Transverse colon (tissue), 4 donors: ENCODE measurements at regions not wholly inside any gene's neighbourhood (a gene's known extent, or its start where the extent isn't known, plus 50 kb on each side); places are given as distances from the start of the nearest gene placed in this dataset.

ENCODE experiments used
- DNase-seq: peaks from one replicate; pipeline ENCODE4 v3.0.0-alpha.2; 2019
- H3K27ac ChIP-seq, 4 donors: fragments of 200-600 bp; sonication (generic); 2 replicates each; pipeline ENCODE4 v1.5.1; 2016 to 2018; ENCODE audit warnings: inconsistent platforms in 4 of 4
- H3K27me3 ChIP-seq: fragments of 200-600 bp; sonication (generic); 2 replicates; pipeline ENCODE4 v1.5.1; 2017; ENCODE audit warnings: inconsistent platforms
- H3K36me3 ChIP-seq, 4 donors: fragments of 200-600 bp; sonication (generic); 2 replicates each; pipeline ENCODE4 v1.5.1; 2017 to 2019; ENCODE audit warnings: inconsistent platforms in 4 of 4
- H3K4me1 ChIP-seq, 4 donors: fragments of 200-600 bp; sonication (generic); 2 replicates each; pipeline ENCODE4 v1.5.1; 2017 to 2020; ENCODE audit warnings: inconsistent platforms in 4 of 4
- H3K4me3 ChIP-seq, 4 donors: fragments of 200-600 bp; sonication (generic); 1 replicate in 1 of 4; 2 replicates in 3 of 4; pipeline versions ENCODE4 v1.5.1 to v1.6.1; 2017 to 2019; ENCODE audit warnings: inconsistent platforms in 4 of 4
- H3K9me3 ChIP-seq, 2 donors: fragments of 200-600 bp; sonication (generic); 2 replicates each; pipeline ENCODE4 v1.5.1; 2017 to 2019; ENCODE audit warnings: inconsistent platforms in 2 of 2
- EP300 ChIP-seq: sonication (generic); formaldehyde crosslinking; IDR thresholded peaks from one replicate; pipeline ENCODE4 v1.6.1; 2017; ENCODE audit warnings: antibody characterized with exemption, low read depth
- POLR2A ChIP-seq: fragments of 450-650 bp; IDR thresholded peaks from one replicate; pipeline ENCODE4 v1.6.1; 2016; ENCODE audit warnings: antibody characterized with exemption, mild to moderate bottlenecking, moderate library complexity
- POLR2AphosphoS5 ChIP-seq, 3 donors: sonication (generic); formaldehyde crosslinking; IDR thresholded peaks; one replicate each; pipeline ENCODE4 v1.6.1; 2016; ENCODE audit warnings: antibody characterized with exemption in 3 of 3
- WGBS, 2 donors: methylation state at CpG; one replicate each; pipeline ENCODE4 v1.1.5; 2018; ENCODE audit warnings: low coverage in 1 of 2; 5-methylcytosine and 5-hydroxymethylcytosine counted together
- in situ Hi-C, 4 donors: fragments of 200-750 bp; cut with MboI; loops; one replicate each; pipeline versions ENCODE4 v1.15.0 to v1.15.1; 2017; ENCODE audit warnings: low sequenced_read_pairs in 3 of 4, low pct_ligation_motif_present in 1 of 4, low pct_unique_long_range_greater_than_20kb in 1 of 4
- intact Hi-C: fragments of 100-400 bp; cut with DNase I; formaldehyde crosslinking; loops from one replicate; pipeline ENCODE4 v1.15.1; 2023; ENCODE audit warnings: low total_unique reads
- TF ChIP-seq, protein P1 (sequence below), 5 experiments: fragments of 200-600 bp in 3 of 5; fragments of 450-650 bp in 2 of 5; sonication (generic) in 3 of 5; IDR thresholded peaks; 1 replicate in 2 of 5; 2 replicates in 3 of 5; pipeline ENCODE4 v1.5.1; 2016 to 2017; ENCODE audit warnings: antibody characterized with exemption in 5 of 5, inconsistent platforms in 3 of 5, mild to moderate bottlenecking in 2 of 5, moderate library complexity in 1 of 5

DNA sequence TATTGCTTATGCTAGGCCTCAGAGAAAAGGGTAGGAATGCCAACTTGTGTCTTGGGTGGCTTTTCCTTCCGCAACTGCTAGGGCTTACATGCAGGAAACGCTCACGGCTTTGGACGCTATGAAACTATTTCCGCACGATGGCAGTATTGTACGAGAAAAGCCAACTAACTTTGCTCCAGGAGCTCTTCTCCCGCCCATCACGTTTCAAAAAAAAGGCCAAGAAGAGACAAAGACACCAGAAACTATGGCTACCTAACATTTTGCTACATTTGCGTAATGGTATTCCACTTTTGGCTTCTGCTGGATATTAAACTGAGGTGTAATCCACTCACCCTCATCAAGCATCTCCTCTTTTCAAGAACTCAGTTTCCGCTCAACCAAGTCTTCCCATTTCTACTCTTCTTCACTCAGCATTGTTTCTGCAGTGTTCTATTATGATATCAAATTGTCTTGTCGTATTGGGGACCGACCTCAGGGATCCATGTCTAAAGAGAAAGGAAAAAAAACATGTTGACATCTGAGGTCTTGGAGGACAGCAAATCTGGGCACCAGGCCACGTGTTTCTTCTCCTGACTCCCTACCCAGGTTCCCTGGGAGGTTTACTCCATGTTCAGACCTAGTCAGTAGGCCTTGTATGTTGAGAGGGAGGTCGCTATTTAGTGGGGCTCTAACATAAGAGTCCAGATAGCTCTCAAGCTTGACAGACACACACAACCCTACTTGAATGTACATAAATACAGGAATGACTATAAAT, 239.4 kb upstream of the STK26 start:
- 42% methylated on average over 15 of the region's 15 CpGs; no CpG with 5 or more reads in 1 of the 2 donors for WGBS, 2 donors

DNA sequence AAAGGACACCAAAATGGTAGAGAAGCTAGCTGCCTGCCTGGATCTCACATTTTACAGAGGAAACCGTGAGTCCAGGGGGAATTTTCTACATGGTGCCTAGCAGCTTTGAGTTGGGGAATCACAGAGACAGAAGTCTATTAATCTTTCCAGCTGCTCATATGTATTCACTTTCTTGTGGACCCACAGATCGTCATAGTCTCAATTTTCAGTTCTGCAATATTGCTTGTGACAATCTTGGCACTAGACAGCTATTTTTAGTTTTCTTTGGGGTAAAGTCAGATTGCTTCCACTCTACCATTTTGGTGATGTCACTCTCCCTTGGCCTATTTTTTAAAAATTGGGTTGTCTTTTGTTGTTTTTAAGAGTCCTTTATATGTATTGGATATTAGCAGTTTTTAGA, 233.4 kb upstream of the STK26 start:
- no peaks in the 10 kb centered on the region for H3K36me3 ChIP-seq
- no peaks in the 10 kb centered on the region for H3K9me3 ChIP-seq
- H3K27ac ChIP-seq, result no peak overlapping the region
- in situ Hi-C loops (no loop called here), intact Hi-C loops (no loop called here)
- H3K27me3 ChIP-seq, result no peaks in the 10 kb centered on the region
- WGBS, 2 donors, result 20 to 57% methylated on average over 1 to 2 of the region's 2 CpGs
- no peaks in the 10 kb centered on the region for H3K4me1 ChIP-seq
- no peak for DNase-seq
- TF ChIP-seq, protein P1, sequence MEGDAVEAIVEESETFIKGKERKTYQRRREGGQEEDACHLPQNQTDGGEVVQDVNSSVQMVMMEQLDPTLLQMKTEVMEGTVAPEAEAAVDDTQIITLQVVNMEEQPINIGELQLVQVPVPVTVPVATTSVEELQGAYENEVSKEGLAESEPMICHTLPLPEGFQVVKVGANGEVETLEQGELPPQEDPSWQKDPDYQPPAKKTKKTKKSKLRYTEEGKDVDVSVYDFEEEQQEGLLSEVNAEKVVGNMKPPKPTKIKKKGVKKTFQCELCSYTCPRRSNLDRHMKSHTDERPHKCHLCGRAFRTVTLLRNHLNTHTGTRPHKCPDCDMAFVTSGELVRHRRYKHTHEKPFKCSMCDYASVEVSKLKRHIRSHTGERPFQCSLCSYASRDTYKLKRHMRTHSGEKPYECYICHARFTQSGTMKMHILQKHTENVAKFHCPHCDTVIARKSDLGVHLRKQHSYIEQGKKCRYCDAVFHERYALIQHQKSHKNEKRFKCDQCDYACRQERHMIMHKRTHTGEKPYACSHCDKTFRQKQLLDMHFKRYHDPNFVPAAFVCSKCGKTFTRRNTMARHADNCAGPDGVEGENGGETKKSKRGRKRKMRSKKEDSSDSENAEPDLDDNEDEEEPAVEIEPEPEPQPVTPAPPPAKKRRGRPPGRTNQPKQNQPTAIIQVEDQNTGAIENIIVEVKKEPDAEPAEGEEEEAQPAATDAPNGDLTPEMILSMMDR (IDR thresholded peaks at IDR 0.05), result no peak
- TF ChIP-seq POLR2AphosphoS5 (IDR thresholded peaks at IDR 0.05) (no peak), EP300 (no peak), POLR2A (no peak)
- no peak overlapping the region for H3K4me3 ChIP-seq

More for the DNA sequence above, 239.4 kb upstream of the STK26 start:
- in situ Hi-C loops, result no loop called here
- peak; percentile 83 for DNase-seq
- Histone ChIP-seq H3K9me3 (no peaks in the 10 kb centered on the region), H3K27ac (peak overlapping the region in 1 of 4 donors; percentile 23), H3K27me3 (no peaks in the 10 kb centered on the region), H3K4me3 (peak overlapping the region in 1 of 4 donors; percentile 14), H3K4me1 (no peaks in the 10 kb centered on the region), H3K36me3 (no peaks in the 10 kb centered on the region)
- intact Hi-C loops, result no loop called here
- peak in 1 of 3 donors; percentile 27 for TF ChIP-seq POLR2AphosphoS5 (IDR thresholded peaks at IDR 0.05)
- TF ChIP-seq, protein P1 (IDR thresholded peaks at IDR 0.05), result peak in 1 of 5 experiments; percentile 47
- no peak for TF ChIP-seq POLR2A
- TF ChIP-seq EP300, result no peak

DNA sequence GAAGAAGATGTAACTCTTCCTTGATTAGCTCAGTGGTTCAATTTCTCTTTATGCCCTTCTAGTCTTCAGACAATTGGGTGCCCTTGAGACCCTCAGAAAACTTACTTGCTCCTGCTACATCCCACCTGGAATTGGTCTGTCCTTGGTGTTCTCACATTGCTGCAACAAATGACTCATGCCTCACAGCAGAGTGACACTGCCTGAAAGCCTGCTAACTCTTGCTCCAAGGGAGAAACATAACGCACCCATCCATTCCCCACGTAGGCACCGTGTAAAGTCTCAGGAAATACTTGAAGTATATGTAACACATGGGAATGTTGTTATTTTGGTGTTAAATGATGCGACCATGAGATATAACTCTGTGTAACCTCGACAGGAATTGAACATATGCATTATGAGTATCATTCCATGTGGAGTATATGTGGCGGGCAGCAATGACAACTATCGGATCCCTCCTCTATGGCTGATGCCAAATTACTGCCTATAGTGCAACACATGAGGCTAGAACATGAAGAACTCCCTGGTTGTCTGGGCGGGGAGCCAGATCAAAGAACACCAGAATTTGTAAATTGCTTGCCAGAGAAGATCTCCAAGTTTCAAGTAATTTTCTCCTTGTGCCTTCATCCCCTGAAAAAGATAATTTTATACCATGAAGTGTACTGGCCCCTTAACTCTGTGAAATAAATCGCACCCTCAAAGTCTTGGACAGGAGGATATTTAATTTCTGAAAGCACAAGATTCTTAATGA, 231.3 kb upstream of the STK26 start:
- in situ Hi-C loops, result no loop called here
- no peak for DNase-seq
- intact Hi-C loops, result no loop called here
- 48 to 100% methylated on average over 2 to 9 of the region's 9 CpGs for WGBS, 2 donors
- no peaks in the 10 kb centered on the region for H3K4me1 ChIP-seq
- peak overlapping the region in 1 of 4 donors; percentile 23 for H3K4me3 ChIP-seq
- H3K27ac ChIP-seq, result peak overlapping the region in 1 of 4 donors; percentile 21
- no peaks in the 10 kb centered on the region for H3K9me3 ChIP-seq
- no peaks in the 10 kb centered on the region for H3K36me3 ChIP-seq
- TF ChIP-seq POLR2AphosphoS5 (IDR thresholded peaks at IDR 0.05) (no peak), POLR2A (no peak), EP300 (no peak)
- TF ChIP-seq, protein P1 (IDR thresholded peaks at IDR 0.05), result no peak
- no peaks in the 10 kb centered on the region for H3K27me3 ChIP-seq

DNA sequence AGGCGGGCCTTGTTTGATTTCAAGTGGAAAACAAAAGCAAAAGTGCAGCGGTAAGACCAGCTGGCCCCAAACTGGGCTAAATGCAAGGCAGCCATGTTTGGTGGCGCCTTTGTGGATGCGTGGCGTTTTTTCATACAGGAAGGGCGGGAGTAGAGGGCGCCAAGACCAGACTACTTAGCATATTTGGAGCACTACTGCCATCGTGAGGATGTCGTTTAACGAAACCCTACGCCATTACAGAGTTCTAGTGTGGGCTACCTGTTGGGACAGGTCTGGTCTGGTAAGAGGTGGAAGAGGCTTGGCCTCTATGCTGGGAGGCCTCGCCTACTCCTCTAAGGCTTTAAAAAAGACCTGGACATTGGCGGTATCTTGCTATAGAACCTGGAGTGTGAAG, 230.7 kb upstream of the STK26 start:
- Histone ChIP-seq H3K36me3 (no peaks in the 10 kb centered on the region), H3K27me3 (no peaks in the 10 kb centered on the region), H3K4me3 (peak overlapping the region in 1 of 4 donors; percentile 31), H3K4me1 (no peaks in the 10 kb centered on the region), H3K27ac (peak overlapping the region in 2 of 4 donors; percentile 78), H3K9me3 (no peaks in the 10 kb centered on the region)
- peak; percentile 94 for DNase-seq
- WGBS, 2 donors, result 41% methylated on average over 13 of the region's 13 CpGs; no CpG with 5 or more reads in 1 of the 2 donors
- TF ChIP-seq, protein P1 (IDR thresholded peaks at IDR 0.05), result no peak
- TF ChIP-seq POLR2AphosphoS5 (IDR thresholded peaks at IDR 0.05) (peak in 2 of 3 donors; percentile 35 to 74), POLR2A (no peak), EP300 (no peak)
- intact Hi-C loops (no loop called here), in situ Hi-C loops (no loop called here)
